Frontal cortex (tissue), 3 donors: ENCODE measurements at regions not wholly inside any gene's neighbourhood (a gene's known extent, or its start where the extent isn't known, plus 50 kb on each side); places are given as distances from the start of the nearest gene placed in this dataset.
A peak's percentile ranks its signal among the peaks of the same experiment; 100 is the strongest.

Experiments
- DNase-seq, 2 donors: peaks; one replicate each; pipeline ENCODE4 v3.0.0; 2012; ENCODE audit warnings: low spot score in 2 of 2
- FAIRE-seq: peaks from 2 replicates; lab custom pipeline; 2012; peaks lifted over from hg19 to GRCh38; lab: Jason Lieb, UNC
- donor health status: control.
- donor health status: control.
- donor health status: control.

GRCh38 chr3:115436767-115437301, 186.5 kb upstream of the GAP43 start:
- DNase-seq (no peak), FAIRE-seq (no peak)

- DNase-seq (no peak), FAIRE-seq (no peak)
Observed at GRCh38 chr3:115438799-115439198, 184.5 kb upstream of the GAP43 start.

GRCh38 chr3:115445559-115445958, 177.8 kb upstream of the GAP43 start:
- no peak for DNase-seq
- no peak for FAIRE-seq

- no peak for DNase-seq
- no peak for FAIRE-seq
Observed at GRCh38 chr3:115448851-115449250, 174.5 kb upstream of the GAP43 start.

- FAIRE-seq: no peak
- no peak for DNase-seq
Observed at GRCh38 chr3:115450036-115450435, 173.3 kb upstream of the GAP43 start.

GRCh38 chr3:115464036-115464435, 159.3 kb upstream of the GAP43 start:
- FAIRE-seq: peak; percentile 49
- no peak for DNase-seq

- FAIRE-seq: no peak
- no peak for DNase-seq
Observed at GRCh38 chr3:115469649-115470048, 153.7 kb upstream of the GAP43 start.

GRCh38 chr3:115470254-115470653, 153.1 kb upstream of the GAP43 start:
- no peak for FAIRE-seq
- no peak for DNase-seq

- FAIRE-seq (no peak), DNase-seq (no peak)
Observed at GRCh38 chr3:115475178-115476041, 147.9 kb upstream of the GAP43 start.

- no peak for DNase-seq
- no peak for FAIRE-seq
Observed at GRCh38 chr3:115476472-115476871, 146.8 kb upstream of the GAP43 start.

- no peak for FAIRE-seq
- DNase-seq: no peak
Observed at GRCh38 chr3:115478359-115478758, 145.0 kb upstream of the GAP43 start.

GRCh38 chr3:115486880-115487279, 136.4 kb upstream of the GAP43 start:
- no peak for FAIRE-seq
- no peak for DNase-seq

- FAIRE-seq (no peak), DNase-seq (no peak)
Observed at GRCh38 chr3:115487968-115488367, 135.3 kb upstream of the GAP43 start.

- FAIRE-seq (no peak), DNase-seq (no peak)
Observed at GRCh38 chr3:115488409-115488808, 134.9 kb upstream of the GAP43 start.

GRCh38 chr3:115494826-115495225, 128.5 kb upstream of the GAP43 start:
- no peak for FAIRE-seq
- DNase-seq: no peak

- DNase-seq (no peak), FAIRE-seq (no peak)
Observed at GRCh38 chr3:115498421-115498820, 124.9 kb upstream of the GAP43 start.

- no peak for DNase-seq
- no peak for FAIRE-seq
Observed at GRCh38 chr3:115498898-115499297, 124.4 kb upstream of the GAP43 start.

- DNase-seq (no peak), FAIRE-seq (no peak)
Observed at GRCh38 chr3:115499666-115500065, 123.6 kb upstream of the GAP43 start.

GRCh38 chr3:115500795-115501194, 122.5 kb upstream of the GAP43 start:
- DNase-seq (no peak), FAIRE-seq (no peak)

GRCh38 chr3:115502128-115502527, 121.2 kb upstream of the GAP43 start:
- FAIRE-seq: no peak
- no peak for DNase-seq

- FAIRE-seq (no peak), DNase-seq (no peak)
Observed at GRCh38 chr3:115503394-115503793, 119.9 kb upstream of the GAP43 start.

- no peak for DNase-seq
- FAIRE-seq: no peak
Observed at GRCh38 chr3:115508562-115508961, 114.7 kb upstream of the GAP43 start.
